HEK293 (cell line): ENCODE measurements at regions not wholly inside any gene's neighbourhood (a gene's known extent, or its start where the extent isn't known, plus 50 kb on each side); places are given as distances from the start of the nearest gene placed in this dataset.

Source experiments
- CTCF ChIA-PET: fragments of 350-600 bp; formaldehyde crosslinking; extraction: SDS; loops from one replicate; lab custom pipeline; 2021; ENCODE audit warnings: antibody characterized with exemption; lab: Yijun Ruan, JAX
- POLR2A ChIA-PET: fragments of 300-600 bp; formaldehyde crosslinking; extraction: SDS; loops from one replicate; lab custom pipeline; 2020; ENCODE audit warnings: antibody characterized with exemption, inconsistent platforms; lab: Yijun Ruan, JAX
- H3K27ac ChIP-seq: fragments of 200-500 bp; sonication (Bioruptor generic); 2 replicates; pipeline ENCODE4 v1.5.1; 2014; ENCODE audit warnings: low read depth, low read length, control low read depth, inconsistent platforms; ENCODE audit errors: extremely low read depth
- H3K36me3 ChIP-seq, 2 experiments: fragments of 200-500 bp in 1 of 2; sonication (Bioruptor generic) in 1 of 2; 1 replicate in 1 of 2; 2 replicates in 1 of 2; pipeline ENCODE4 v1.5.1; 2014 to 2017; ENCODE audit warnings: inconsistent platforms in 2 of 2, low read length in 2 of 2; ENCODE audit not compliant: control insufficient read depth in 2 of 2, insufficient read depth in 1 of 2
- H3K4me1 ChIP-seq: fragments of 200-500 bp; sonication (Bioruptor generic); 2 replicates; pipeline ENCODE4 v1.5.1; 2014; ENCODE audit warnings: mild to moderate bottlenecking, low read length, inconsistent platforms; ENCODE audit not compliant: control insufficient read depth, insufficient read depth
- H3K4me3 ChIP-seq: 2 replicates; pipeline ENCODE4 v1.5.1; 2011; ENCODE audit warnings: low read depth, mild to moderate bottlenecking, control low read depth, low read length, moderate library complexity
- H3K9me3 ChIP-seq: fragments of 200-500 bp; sonication (Bioruptor generic); 2 replicates; pipeline ENCODE4 v1.5.1; 2014; ENCODE audit warnings: low read depth, low read length, inconsistent platforms; ENCODE audit not compliant: control insufficient read depth, insufficient read depth
- GFI1B ChIP-seq: fragments of 450-650 bp; formaldehyde crosslinking; IDR thresholded peaks from 2 replicates; pipeline ENCODE4 v1.5.1; 2016; ENCODE audit warnings: missing biosample characterization, missing genetic modification characterization
- MEIS1 ChIP-seq: sonication (generic); formaldehyde crosslinking; IDR thresholded peaks from 2 replicates; pipeline ENCODE4 v1.8.1; 2022; ENCODE audit warnings: missing genetic modification reagents, mild to moderate bottlenecking, borderline replicate concordance
- RBAK ChIP-seq: fragments of 450-650 bp; formaldehyde crosslinking; IDR thresholded peaks from 2 replicates; pipeline ENCODE4 v1.5.1; 2016; ENCODE audit warnings: missing biosample characterization, missing genetic modification characterization
- SP2 ChIP-seq: fragments of 450-650 bp; formaldehyde crosslinking; IDR thresholded peaks from 2 replicates; pipeline ENCODE4 v1.5.1; 2016; ENCODE audit warnings: missing biosample characterization, missing genetic modification characterization
- ZBTB48 ChIP-seq: fragments of 450-650 bp; formaldehyde crosslinking; IDR thresholded peaks from 2 replicates; pipeline ENCODE4 v1.5.1; 2016; ENCODE audit warnings: missing biosample characterization, missing genetic modification characterization
- ZFP37 ChIP-seq: fragments of 450-650 bp; formaldehyde crosslinking; IDR thresholded peaks from 2 replicates; pipeline ENCODE4 v1.5.1; 2016; ENCODE audit warnings: missing biosample characterization, missing genetic modification characterization
- ZFP41 ChIP-seq: fragments of 450-650 bp; formaldehyde crosslinking; IDR thresholded peaks from 2 replicates; pipeline ENCODE4 v1.5.1; 2016; ENCODE audit warnings: missing biosample characterization, missing genetic modification characterization, borderline replicate concordance
- ZNF146 ChIP-seq: fragments of 450-650 bp; formaldehyde crosslinking; IDR thresholded peaks from 2 replicates; pipeline ENCODE4 v1.5.1; 2016; ENCODE audit warnings: missing biosample characterization, missing genetic modification characterization
- ZNF169 ChIP-seq: fragments of 450-650 bp; formaldehyde crosslinking; IDR thresholded peaks from 2 replicates; pipeline ENCODE4 v1.5.1; 2016; ENCODE audit warnings: missing biosample characterization, missing genetic modification characterization
- ZNF24 ChIP-seq: fragments of 450-650 bp; formaldehyde crosslinking; IDR thresholded peaks from 2 replicates; pipeline ENCODE4 v1.5.1; 2016; ENCODE audit warnings: missing biosample characterization, missing genetic modification characterization
- ZNF514 ChIP-seq: fragments of 450-650 bp; formaldehyde crosslinking; IDR thresholded peaks from 2 replicates; pipeline ENCODE4 v1.5.1; 2016; ENCODE audit warnings: missing biosample characterization, missing genetic modification characterization
- ZNF529 ChIP-seq: fragments of 450-650 bp; formaldehyde crosslinking; IDR thresholded peaks from 2 replicates; pipeline ENCODE4 v1.5.1; 2017; ENCODE audit warnings: missing genetic modification characterization, missing biosample characterization; ENCODE audit not compliant: insufficient replicate concordance
- ZNF623 ChIP-seq: fragments of 450-650 bp; formaldehyde crosslinking; IDR thresholded peaks from 2 replicates; pipeline ENCODE4 v1.5.1; 2016; ENCODE audit warnings: missing biosample characterization, missing genetic modification characterization
- ZNF707 ChIP-seq: fragments of 450-650 bp; formaldehyde crosslinking; IDR thresholded peaks from 2 replicates; pipeline ENCODE4 v1.5.1; 2016; ENCODE audit warnings: missing biosample characterization, missing genetic modification characterization
- ZNF791 ChIP-seq: fragments of 450-650 bp; formaldehyde crosslinking; IDR thresholded peaks from 2 replicates; pipeline ENCODE4 v1.5.1; 2016; ENCODE audit warnings: missing biosample characterization, missing genetic modification characterization
- ZNF843 ChIP-seq: fragments of 450-650 bp; formaldehyde crosslinking; IDR thresholded peaks from 2 replicates; pipeline ENCODE4 v1.5.1; 2016; ENCODE audit warnings: missing biosample characterization, missing genetic modification characterization
- ZSCAN30 ChIP-seq: fragments of 450-650 bp; IDR thresholded peaks from 2 replicates; pipeline ENCODE4 v1.5.1; 2018; ENCODE audit warnings: missing biosample characterization, mild to moderate bottlenecking, missing genetic modification characterization, moderate library complexity
- TF ChIP-seq, protein P1 (sequence below): fragments of 450-650 bp; formaldehyde crosslinking; conservative IDR thresholded peaks from 2 replicates; pipeline ENCODE4 v1.5.1; 2016; ENCODE audit warnings: low read depth, missing biosample characterization, missing genetic modification characterization
- TF ChIP-seq, protein P2 (sequence below): fragments of 450-650 bp; formaldehyde crosslinking; IDR thresholded peaks from 2 replicates; pipeline ENCODE4 v1.5.1; 2017; ENCODE audit warnings: missing biosample characterization, missing genetic modification characterization
- TF ChIP-seq, protein P3 (sequence below): fragments of 450-650 bp; formaldehyde crosslinking; IDR thresholded peaks from 2 replicates; pipeline ENCODE4 v1.5.1; 2016; ENCODE audit warnings: missing biosample characterization, missing genetic modification characterization

DNA sequence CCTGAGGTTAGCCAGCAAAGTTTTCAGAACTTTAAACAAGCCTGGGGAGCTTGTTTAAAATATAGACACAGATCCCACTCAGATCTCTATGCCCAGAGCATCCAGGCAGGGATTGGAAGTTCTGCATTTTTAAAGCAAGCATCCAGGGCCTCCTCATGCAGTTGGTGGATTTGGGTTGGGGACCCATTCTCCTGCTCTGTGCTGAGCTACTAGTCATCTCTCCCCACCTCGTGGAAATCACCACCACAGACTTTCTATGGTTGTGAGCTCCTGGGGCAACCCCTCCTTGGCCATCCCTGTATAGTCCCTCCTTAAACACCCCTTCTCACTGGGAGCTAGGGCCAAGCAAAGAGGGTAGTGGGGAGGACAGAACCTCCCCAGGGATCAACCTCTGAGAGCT is 73.5 kb upstream of the CASZ1 start:
- Histone ChIP-seq H3K4me1 (no peaks in the 10 kb centered on the region), H3K9me3 (no peaks in the 10 kb centered on the region), H3K36me3 (no peaks in the 10 kb centered on the region), H3K4me3 (no peak overlapping the region), H3K27ac (no peak overlapping the region)
- TF ChIP-seq RBAK (tag by site-specific recombination) (no peak), ZBTB48 (tag by site-specific recombination) (no peak), SP2 (0 out of 2 replicates have a peak, but pooled peaks have one; percentile 11)
- TF ChIP-seq, protein P1, sequence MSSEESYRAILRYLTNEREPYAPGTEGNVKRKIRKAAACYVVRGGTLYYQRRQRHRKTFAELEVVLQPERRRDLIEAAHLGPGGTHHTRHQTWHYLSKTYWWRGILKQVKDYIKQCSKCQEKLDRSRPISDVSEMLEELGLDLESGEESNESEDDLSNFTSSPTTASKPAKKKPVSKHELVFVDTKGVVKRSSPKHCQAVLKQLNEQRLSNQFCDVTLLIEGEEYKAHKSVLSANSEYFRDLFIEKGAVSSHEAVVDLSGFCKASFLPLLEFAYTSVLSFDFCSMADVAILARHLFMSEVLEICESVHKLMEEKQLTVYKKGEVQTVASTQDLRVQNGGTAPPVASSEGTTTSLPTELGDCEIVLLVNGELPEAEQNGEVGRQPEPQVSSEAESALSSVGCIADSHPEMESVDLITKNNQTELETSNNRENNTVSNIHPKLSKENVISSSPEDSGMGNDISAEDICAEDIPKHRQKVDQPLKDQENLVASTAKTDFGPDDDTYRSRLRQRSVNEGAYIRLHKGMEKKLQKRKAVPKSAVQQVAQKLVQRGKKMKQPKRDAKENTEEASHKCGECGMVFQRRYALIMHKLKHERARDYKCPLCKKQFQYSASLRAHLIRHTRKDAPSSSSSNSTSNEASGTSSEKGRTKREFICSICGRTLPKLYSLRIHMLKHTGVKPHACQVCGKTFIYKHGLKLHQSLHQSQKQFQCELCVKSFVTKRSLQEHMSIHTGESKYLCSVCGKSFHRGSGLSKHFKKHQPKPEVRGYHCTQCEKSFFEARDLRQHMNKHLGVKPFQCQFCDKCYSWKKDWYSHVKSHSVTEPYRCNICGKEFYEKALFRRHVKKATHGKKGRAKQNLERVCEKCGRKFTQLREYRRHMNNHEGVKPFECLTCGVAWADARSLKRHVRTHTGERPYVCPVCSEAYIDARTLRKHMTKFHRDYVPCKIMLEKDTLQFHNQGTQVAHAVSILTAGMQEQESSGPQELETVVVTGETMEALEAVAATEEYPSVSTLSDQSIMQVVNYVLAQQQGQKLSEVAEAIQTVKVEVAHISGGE, result no peak
- ChIA-PET CTCF (interaction anchor here (0.7 to 1.3 kb wide), 7 partner anchors 9 to 363 kb away, joined by 3 to 7 read pairs (median 3); no protein-coding TSS in a partner anchor), POLR2A (no interaction called here)

DNA sequence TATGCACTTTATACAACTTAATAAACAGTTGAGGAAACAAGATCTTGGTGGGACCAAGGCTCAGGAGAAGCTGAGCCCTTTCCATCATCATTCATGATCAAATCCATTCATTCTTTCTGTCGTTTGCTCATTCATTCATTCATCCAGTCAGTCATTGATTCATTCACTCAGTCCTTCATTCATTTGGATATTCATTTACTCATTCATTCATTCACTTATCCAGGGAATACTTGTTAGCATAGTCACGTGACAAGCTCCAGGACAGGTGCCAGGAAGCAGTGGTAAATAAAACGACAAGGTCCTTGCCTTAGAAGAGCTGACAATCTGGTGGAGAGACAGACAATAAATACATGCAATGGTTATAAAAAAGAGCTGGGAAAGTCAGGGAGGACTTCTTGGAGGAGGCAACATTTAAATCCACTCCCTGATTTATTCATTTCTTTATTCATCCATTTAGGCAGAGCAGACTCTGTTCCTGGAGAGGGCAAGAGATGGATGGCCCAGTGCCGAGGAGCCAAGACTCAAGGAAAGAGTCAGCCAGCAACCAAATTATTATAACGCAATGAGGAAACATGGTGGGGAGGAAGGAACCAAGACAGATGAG is 74.1 kb upstream of the CASZ1 start:
- POLR2A ChIA-PET, result no interaction called here
- Histone ChIP-seq H3K4me3 (no peak overlapping the region), H3K36me3 (no peaks in the 10 kb centered on the region), H3K4me1 (no peaks in the 10 kb centered on the region), H3K27ac (no peak overlapping the region), H3K9me3 (no peaks in the 10 kb centered on the region)
- CTCF ChIA-PET, result interaction anchor here (0.6 to 1.2 kb wide), 5 partner anchors 9 to 340 kb away, joined by 3 to 5 read pairs (median 3); no protein-coding TSS in a partner anchor
- peak; percentile 58; the same call in 1 of the 2 replicates for TF ChIP-seq ZNF24 (tag by site-specific recombination)
- no peak for TF ChIP-seq ZNF146 (tag by site-specific recombination)
- TF ChIP-seq ZNF623 (tag by site-specific recombination), result no peak

DNA sequence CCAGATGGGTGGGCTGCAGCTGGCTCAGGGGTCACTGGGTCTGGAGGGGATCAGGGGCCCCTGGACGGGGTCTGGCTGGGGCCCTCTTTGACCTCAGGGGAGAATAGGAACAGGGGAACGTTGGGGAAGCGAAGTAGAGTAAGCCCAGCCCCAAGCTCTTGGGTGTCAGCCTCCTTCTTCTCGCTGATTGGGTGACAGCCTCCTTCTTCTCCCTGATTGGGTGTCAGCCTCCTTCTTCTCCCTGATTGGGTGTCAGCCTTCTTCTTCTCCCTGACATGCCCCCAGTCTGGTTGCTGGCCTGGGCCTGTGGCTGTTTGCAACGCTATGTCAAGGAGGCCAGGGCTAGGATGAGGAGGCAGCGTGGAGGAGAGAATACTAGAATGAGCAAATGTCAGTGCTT is 76.7 kb upstream of the CASZ1 start:
- CTCF ChIA-PET, result no interaction called here
- no peaks in the 10 kb centered on the region for H3K9me3 ChIP-seq
- H3K27ac ChIP-seq, result no peak overlapping the region
- no peak for TF ChIP-seq ZNF843 (tag by site-specific recombination)
- TF ChIP-seq ZNF529 (tag by site-specific recombination), result no peak
- TF ChIP-seq ZFP37 (tag by site-specific recombination), result no peak
- no peak for TF ChIP-seq ZNF514
- TF ChIP-seq, protein P2, sequence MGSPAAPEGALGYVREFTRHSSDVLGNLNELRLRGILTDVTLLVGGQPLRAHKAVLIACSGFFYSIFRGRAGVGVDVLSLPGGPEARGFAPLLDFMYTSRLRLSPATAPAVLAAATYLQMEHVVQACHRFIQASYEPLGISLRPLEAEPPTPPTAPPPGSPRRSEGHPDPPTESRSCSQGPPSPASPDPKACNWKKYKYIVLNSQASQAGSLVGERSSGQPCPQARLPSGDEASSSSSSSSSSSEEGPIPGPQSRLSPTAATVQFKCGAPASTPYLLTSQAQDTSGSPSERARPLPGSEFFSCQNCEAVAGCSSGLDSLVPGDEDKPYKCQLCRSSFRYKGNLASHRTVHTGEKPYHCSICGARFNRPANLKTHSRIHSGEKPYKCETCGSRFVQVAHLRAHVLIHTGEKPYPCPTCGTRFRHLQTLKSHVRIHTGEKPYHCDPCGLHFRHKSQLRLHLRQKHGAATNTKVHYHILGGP (tag by site-specific recombination), result no peak
- no peak for TF ChIP-seq GFI1B (tag by site-specific recombination)
- POLR2A ChIA-PET, result no interaction called here
- no peaks in the 10 kb centered on the region for H3K4me1 ChIP-seq
- H3K4me3 ChIP-seq, result no peak overlapping the region
- H3K36me3 ChIP-seq, result no peaks in the 10 kb centered on the region

DNA sequence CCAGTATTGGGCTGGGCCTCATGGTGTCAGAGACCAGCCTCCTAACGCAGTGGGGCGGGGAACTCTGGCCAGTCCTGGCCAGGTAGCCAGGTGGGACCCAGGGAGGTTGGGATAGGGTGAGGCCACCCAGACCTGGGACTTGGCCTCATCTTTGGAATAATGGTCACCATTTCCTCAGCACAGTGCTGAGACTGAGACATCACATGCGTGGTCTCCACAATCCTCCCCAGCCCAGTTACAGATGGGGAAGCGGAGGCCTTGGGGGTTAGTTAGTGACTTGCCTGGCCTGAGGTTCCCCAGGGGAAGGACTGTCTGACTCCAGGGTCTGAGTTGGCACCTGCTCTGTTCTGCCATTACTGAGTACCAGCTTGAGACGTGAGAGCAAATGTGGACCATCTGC is 77.9 kb upstream of the CASZ1 start:
- Histone ChIP-seq H3K4me1 (no peaks in the 10 kb centered on the region), H3K36me3 (no peaks in the 10 kb centered on the region), H3K4me3 (no peak overlapping the region), H3K27ac (no peak overlapping the region), H3K9me3 (no peaks in the 10 kb centered on the region)
- ChIA-PET CTCF (interaction anchor here (0.7 kb wide), 1 partner anchor 68 kb away, joined by 3 read pairs; no protein-coding TSS in a partner anchor), POLR2A (no interaction called here)
- TF ChIP-seq ZNF791 (tag by site-specific recombination), result no peak
- TF ChIP-seq, protein P3, sequence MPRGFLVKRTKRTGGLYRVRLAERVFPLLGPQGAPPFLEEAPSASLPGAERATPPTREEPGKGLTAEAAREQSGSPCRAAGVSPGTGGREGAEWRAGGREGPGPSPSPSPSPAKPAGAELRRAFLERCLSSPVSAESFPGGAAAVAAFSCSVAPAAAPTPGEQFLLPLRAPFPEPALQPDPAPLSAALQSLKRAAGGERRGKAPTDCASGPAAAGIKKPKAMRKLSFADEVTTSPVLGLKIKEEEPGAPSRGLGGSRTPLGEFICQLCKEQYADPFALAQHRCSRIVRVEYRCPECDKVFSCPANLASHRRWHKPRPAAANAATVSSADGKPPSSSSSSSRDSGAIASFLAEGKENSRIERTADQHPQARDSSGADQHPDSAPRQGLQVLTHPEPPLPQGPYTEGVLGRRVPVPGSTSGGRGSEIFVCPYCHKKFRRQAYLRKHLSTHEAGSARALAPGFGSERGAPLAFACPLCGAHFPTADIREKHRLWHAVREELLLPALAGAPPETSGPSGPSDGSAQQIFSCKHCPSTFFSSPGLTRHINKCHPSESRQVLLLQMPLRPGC (tag by site-specific recombination), result no peak
- TF ChIP-seq RBAK (tag by site-specific recombination), result no peak
- no peak for TF ChIP-seq ZNF169 (tag by site-specific recombination)
- no peak for TF ChIP-seq MEIS1 (CRISPR knock-in tag)
- no peak for TF ChIP-seq ZFP41
- TF ChIP-seq ZSCAN30 (tag by site-specific recombination), result no peak
- TF ChIP-seq ZNF707 (tag by site-specific recombination), result no peak
